Liver (tissue), 3 donors: ENCODE measurements at regions not wholly inside any gene's neighbourhood (a gene's known extent, or its start where the extent isn't known, plus 50 kb on each side); places are given as distances from the start of the nearest gene placed in this dataset.

Experiments used
- CTCF ChIP-seq: fragments of 150-350 bp; IDR thresholded peaks from 2 replicates; pipeline ENCODE4 v1.5.1; 2017; ENCODE audit warnings: improper control_type of control experiment, low read depth, low read length; ENCODE audit not compliant: missing input control
- GABPA ChIP-seq, 2 donors: IDR thresholded peaks in 1 of 2; conservative IDR thresholded peaks in 1 of 2; 2 replicates each; pipeline ENCODE4 v1.6.1; 2016; ENCODE audit warnings: antibody characterized with exemption in 2 of 2, mild to moderate bottlenecking in 1 of 2, moderate library complexity in 1 of 2
- JUND ChIP-seq, 2 donors: IDR thresholded peaks; 2 replicates each; pipeline ENCODE4 v1.6.1; 2016; ENCODE audit warnings: antibody characterized with exemption in 2 of 2
- REST ChIP-seq: IDR thresholded peaks from 2 replicates; pipeline ENCODE4 v1.6.1; 2016; ENCODE audit warnings: antibody characterized with exemption, mild to moderate bottlenecking
- SP1 ChIP-seq: IDR thresholded peaks from 2 replicates; pipeline ENCODE4 v1.6.1; 2018; ENCODE audit warnings: antibody characterized with exemption, mild to moderate bottlenecking
- YY1 ChIP-seq: IDR thresholded peaks from 2 replicates; pipeline ENCODE4 v1.6.1; 2016; ENCODE audit warnings: antibody characterized with exemption, mild to moderate bottlenecking
- donor health status: healthy.
- donor health status: healthy.

- TF ChIP-seq CTCF: no peak
- TF ChIP-seq SP1: no peak
- TF ChIP-seq REST: no peak
- no peak for TF ChIP-seq JUND (IDR thresholded peaks at IDR 0.05)
- no peak for TF ChIP-seq YY1
- TF ChIP-seq GABPA (IDR thresholded peaks at IDR 0.05 in 1 of 2, conservative IDR thresholded peaks at IDR 0.05 in 1 of 2): no peak
Measured at GRCh38 chr7:42692621-42693020, 219.2 kb downstream of the C7orf25 start.
